Left lung (tissue), 4 donors: ENCODE measurements at regions not wholly inside any gene's neighbourhood (a gene's known extent, or its start where the extent isn't known, plus 50 kb on each side); places are given as distances from the start of the nearest gene placed in this dataset.

Source experiments
- ATAC-seq: fragments of 200-7000 bp; cut with Tn5 transposase; one replicate; pipeline ENCODE4 v1.9.1; 2020; ENCODE audit warnings: moderate library complexity
- DNase-seq, 4 donors: peaks; one replicate each; pipeline ENCODE4 v3.0.0-alpha.2; 2013 to 2020
- H3K27ac ChIP-seq, 2 donors: fragments of 200-600 bp; sonication (generic) in 1 of 2; one replicate each; pipeline versions ENCODE4 v1.5.0 to v1.8.0; 2020 to 2021
- H3K27me3 ChIP-seq, 2 donors: fragments of 200-600 bp; sonication (generic) in 1 of 2; one replicate each; pipeline versions ENCODE4 v1.5.0 to v1.8.0; 2020 to 2021
- H3K36me3 ChIP-seq, 2 donors: fragments of 200-600 bp; sonication (generic) in 1 of 2; one replicate each; pipeline versions ENCODE4 v1.5.0 to v1.8.0; 2020 to 2021
- H3K4me1 ChIP-seq, 2 donors: fragments of 200-600 bp; one replicate each; pipeline ENCODE4 v1.8.0; 2021
- H3K4me3 ChIP-seq, 2 donors: fragments of 200-600 bp; sonication (generic) in 1 of 2; one replicate each; pipeline versions ENCODE4 v1.5.0 to v1.8.0; 2020 to 2021; ENCODE audit warnings: mild to moderate bottlenecking in 1 of 2
- H3K9me3 ChIP-seq, 2 donors: fragments of 200-600 bp; sonication (generic) in 1 of 2; one replicate each; pipeline versions ENCODE4 v1.5.0 to v1.8.0; 2020 to 2021
- intact Hi-C, 2 donors: fragments of 100-400 bp; cut with DNase I; formaldehyde crosslinking; loops; one replicate each; pipeline versions ENCODE4 v1.11.2 to v1.14.2; 2022
- TF ChIP-seq, protein P1 (sequence below), 2 donors: fragments of 200-600 bp; sonication (generic) in 1 of 2; IDR thresholded peaks; one replicate each; pipeline versions ENCODE4 v1.5.0 to v1.8.0; 2021; ENCODE audit warnings: antibody characterized with exemption in 2 of 2
- donor health status: DM: no; HTN: yes; CAD: no.
- donor health status: DM: no; HTN: no; CAD: no.

GRCh38 chr20:24787621-24788020, 161.4 kb upstream of the CST7 start:
- H3K27ac ChIP-seq, result no peak overlapping the region
- peaks cover 0 to 2% of the 10 kb centered on the region in 2 donors for H3K27me3 ChIP-seq
- DNase-seq (no peak), ATAC-seq (no peak)
- no peaks in the 10 kb centered on the region for H3K9me3 ChIP-seq
- intact Hi-C loops, result no loop called here
- H3K4me1 ChIP-seq, result peaks cover 0 to 12% of the 10 kb centered on the region in 2 donors
- TF ChIP-seq, protein P1, sequence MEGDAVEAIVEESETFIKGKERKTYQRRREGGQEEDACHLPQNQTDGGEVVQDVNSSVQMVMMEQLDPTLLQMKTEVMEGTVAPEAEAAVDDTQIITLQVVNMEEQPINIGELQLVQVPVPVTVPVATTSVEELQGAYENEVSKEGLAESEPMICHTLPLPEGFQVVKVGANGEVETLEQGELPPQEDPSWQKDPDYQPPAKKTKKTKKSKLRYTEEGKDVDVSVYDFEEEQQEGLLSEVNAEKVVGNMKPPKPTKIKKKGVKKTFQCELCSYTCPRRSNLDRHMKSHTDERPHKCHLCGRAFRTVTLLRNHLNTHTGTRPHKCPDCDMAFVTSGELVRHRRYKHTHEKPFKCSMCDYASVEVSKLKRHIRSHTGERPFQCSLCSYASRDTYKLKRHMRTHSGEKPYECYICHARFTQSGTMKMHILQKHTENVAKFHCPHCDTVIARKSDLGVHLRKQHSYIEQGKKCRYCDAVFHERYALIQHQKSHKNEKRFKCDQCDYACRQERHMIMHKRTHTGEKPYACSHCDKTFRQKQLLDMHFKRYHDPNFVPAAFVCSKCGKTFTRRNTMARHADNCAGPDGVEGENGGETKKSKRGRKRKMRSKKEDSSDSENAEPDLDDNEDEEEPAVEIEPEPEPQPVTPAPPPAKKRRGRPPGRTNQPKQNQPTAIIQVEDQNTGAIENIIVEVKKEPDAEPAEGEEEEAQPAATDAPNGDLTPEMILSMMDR (IDR thresholded peaks at IDR 0.05), result no peak
- H3K4me3 ChIP-seq, result no peak overlapping the region
- no peaks in the 10 kb centered on the region for H3K36me3 ChIP-seq

- H3K27me3 ChIP-seq, result peaks cover 0 to 11% of the 10 kb centered on the region in 2 donors
- no peak overlapping the region for H3K4me3 ChIP-seq
- ATAC-seq, result no peak
- DNase-seq, result no peak
- TF ChIP-seq, protein P1 (IDR thresholded peaks at IDR 0.05), result no peak
- intact Hi-C loops, result no loop called here
- no peak overlapping the region for H3K27ac ChIP-seq
- peaks cover 0 to 12% of the 10 kb centered on the region in 2 donors for H3K4me1 ChIP-seq
- H3K36me3 ChIP-seq, result no peaks in the 10 kb centered on the region
- no peaks in the 10 kb centered on the region for H3K9me3 ChIP-seq
Measured at GRCh38 chr20:24789877-24790276, 159.2 kb upstream of the CST7 start.

DNA sequence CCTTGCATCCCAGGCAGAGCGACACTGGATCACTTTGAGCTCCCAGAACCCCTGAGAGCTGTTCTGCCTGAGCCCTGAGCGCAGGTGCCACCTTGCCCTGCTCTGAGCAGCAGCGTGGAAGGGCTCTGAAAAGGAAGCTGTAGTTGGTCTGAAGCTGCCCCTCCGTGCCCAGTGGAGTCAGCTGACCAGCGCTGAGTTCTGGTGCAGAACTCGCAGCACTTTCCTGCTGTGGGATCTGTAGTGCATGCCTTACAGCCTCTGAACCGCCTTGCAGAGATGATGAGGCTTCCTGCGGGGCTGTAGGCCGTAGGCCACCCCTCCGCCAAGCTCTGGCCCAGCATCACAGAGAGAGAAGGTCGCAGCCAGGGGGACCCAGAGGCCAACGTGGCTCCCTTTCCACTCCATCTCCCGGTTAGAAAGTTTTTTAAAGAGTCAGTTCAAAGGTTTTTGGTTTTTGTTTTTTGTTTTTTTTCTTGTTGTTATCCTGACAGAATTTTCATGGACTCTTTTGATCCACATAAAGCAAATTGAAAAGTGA, 158.3 kb upstream of the CST7 start:
- H3K9me3 ChIP-seq, result no peaks in the 10 kb centered on the region
- peaks cover 0 to 11% of the 10 kb centered on the region in 2 donors for H3K27me3 ChIP-seq
- ATAC-seq, result no peak
- H3K27ac ChIP-seq, result no peak overlapping the region
- H3K36me3 ChIP-seq, result no peaks in the 10 kb centered on the region
- TF ChIP-seq, protein P1 (IDR thresholded peaks at IDR 0.05), result no peak
- intact Hi-C loops, result no loop called here
- DNase-seq, result no peak
- H3K4me3 ChIP-seq, result no peak overlapping the region
- H3K4me1 ChIP-seq, result peaks cover 0 to 2% of the 10 kb centered on the region in 2 donors

- H3K4me3 ChIP-seq, result no peak overlapping the region
- no peaks in the 10 kb centered on the region for H3K9me3 ChIP-seq
- peaks cover 0 to 11% of the 10 kb centered on the region in 2 donors for H3K27me3 ChIP-seq
- no peak overlapping the region for H3K27ac ChIP-seq
- ATAC-seq (no peak), DNase-seq (no peak)
- no peaks in the 10 kb centered on the region for H3K4me1 ChIP-seq
- TF ChIP-seq, protein P1 (IDR thresholded peaks at IDR 0.05), result no peak
- intact Hi-C loops, result no loop called here
- no peaks in the 10 kb centered on the region for H3K36me3 ChIP-seq
Measured at GRCh38 chr20:24791953-24792352, 157.1 kb upstream of the CST7 start.

DNA sequence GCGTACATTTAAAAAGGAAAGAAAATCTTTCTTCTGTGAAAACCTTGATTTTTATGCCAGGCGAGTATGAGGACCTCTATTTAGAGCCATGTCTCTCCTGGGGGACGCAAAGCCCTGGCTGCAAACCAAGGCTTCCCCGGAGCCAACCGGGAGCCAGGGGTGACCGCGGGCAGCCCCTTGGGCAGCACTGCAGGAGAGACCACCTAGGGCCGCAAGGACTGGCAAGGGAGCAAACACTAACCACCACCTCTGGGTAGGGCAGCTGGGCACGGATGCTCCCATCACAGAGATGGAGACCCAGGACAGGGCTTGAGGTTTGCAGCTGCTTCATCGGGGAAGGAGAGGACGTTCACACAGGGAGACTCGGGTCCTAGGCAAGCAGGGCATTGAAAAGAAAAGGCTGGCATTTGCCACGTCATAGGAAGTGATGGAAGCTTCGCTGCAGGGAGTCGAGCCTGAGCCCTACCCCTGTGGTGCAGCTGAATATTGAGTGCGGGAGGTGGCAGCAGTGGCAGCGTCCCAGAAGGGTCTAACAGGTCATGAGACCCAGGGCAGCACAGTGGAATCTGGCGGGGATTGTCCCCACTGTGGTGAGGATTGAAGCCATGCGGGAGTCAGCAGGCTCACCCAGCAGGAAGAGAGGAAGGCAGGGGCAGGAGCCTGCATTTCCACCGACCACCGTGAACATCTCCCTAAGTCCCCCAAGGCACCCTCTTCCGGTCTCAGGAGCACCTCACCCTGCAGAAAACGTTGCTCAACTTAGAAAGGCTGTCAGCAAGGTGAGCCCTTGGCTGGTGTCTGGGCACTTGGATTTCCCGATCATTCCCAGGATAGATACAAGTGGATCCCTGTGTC, 156.2 kb upstream of the CST7 start:
- H3K4me1 ChIP-seq, result no peaks in the 10 kb centered on the region
- no peak overlapping the region for H3K4me3 ChIP-seq
- no peak for ATAC-seq
- no peak overlapping the region for H3K27ac ChIP-seq
- TF ChIP-seq, protein P1 (IDR thresholded peaks at IDR 0.05), result no peak
- H3K27me3 ChIP-seq, result peaks cover 0 to 11% of the 10 kb centered on the region in 2 donors
- intact Hi-C loops, result no loop called here
- DNase-seq, result no peak
- no peaks in the 10 kb centered on the region for H3K9me3 ChIP-seq
- H3K36me3 ChIP-seq, result no peaks in the 10 kb centered on the region
